AG04450 (cell line): ENCODE measurements at regions not wholly inside any gene's neighbourhood (a gene's known extent, or its start where the extent isn't known, plus 50 kb on each side); places are given as distances from the start of the nearest gene placed in this dataset.

Source experiments
- CTCF ChIA-PET: fragments of 300-600, 350-600 bp; formaldehyde crosslinking; extraction: SDS; loops from one replicate; lab custom pipeline; 2022; ENCODE audit warnings: antibody characterized with exemption, inconsistent platforms; lab: Charles Lee
- POLR2A ChIA-PET: fragments of 350-600 bp; formaldehyde crosslinking; extraction: SDS; loops from one replicate; lab custom pipeline; 2021; ENCODE audit warnings: antibody characterized with exemption, inconsistent platforms; lab: Yijun Ruan, JAX
- DNase-seq: peaks from one replicate; pipeline ENCODE4 v3.0.0-alpha.2; 2011; ENCODE audit warnings: low read depth, low spot score
- H3K27ac ChIP-seq: one replicate; pipeline ENCODE4 v1.5.1; 2012; ENCODE audit warnings: low read depth, low read length, control low read depth
- H3K27me3 ChIP-seq: one replicate; pipeline ENCODE4 v1.6.0; 2012; ENCODE audit warnings: low read length; ENCODE audit not compliant: control insufficient read depth, insufficient read depth
- H3K4me3 ChIP-seq: 2 replicates; pipeline ENCODE4 v1.5.1; 2011; ENCODE audit warnings: mild to moderate bottlenecking, low read depth, low read length, control low read depth
- H3K9me3 ChIP-seq: 2 replicates; pipeline ENCODE4 v1.5.1; 2012; ENCODE audit warnings: low read length; ENCODE audit not compliant: control insufficient read depth, insufficient read depth
- CTCF ChIP-seq: IDR thresholded peaks from 2 replicates; pipeline ENCODE4 v1.5.1; 2011; ENCODE audit warnings: low read depth, low read length, control low read depth, inconsistent platforms

- ChIA-PET POLR2A (no interaction called here), CTCF (no interaction called here)
- TF ChIP-seq CTCF = no peak
- Histone ChIP-seq H3K9me3 (peaks cover 17% of the 10 kb centered on the region; the same call in 1 of the 2 replicates), H3K4me3 (no peak overlapping the region), H3K27me3 (no peaks in the 10 kb centered on the region), H3K27ac (no peak overlapping the region)
- no peak for DNase-seq
These were observed 448.9 kb downstream of the ADRA2A start for GRCh38 chr10:111525696-111526095.

- no peak for TF ChIP-seq CTCF
- Histone ChIP-seq H3K27me3 (no peaks in the 10 kb centered on the region), H3K27ac (no peak overlapping the region), H3K9me3 (peaks cover 10% of the 10 kb centered on the region), H3K4me3 (no peak overlapping the region)
- DNase-seq = no peak
- ChIA-PET CTCF (no interaction called here), POLR2A (no interaction called here)
These were observed 454.9 kb downstream of the ADRA2A start for GRCh38 chr10:111531690-111532089.

- no peak for DNase-seq
- Histone ChIP-seq H3K27ac (no peak overlapping the region), H3K27me3 (no peaks in the 10 kb centered on the region), H3K9me3 (peaks cover 10% of the 10 kb centered on the region), H3K4me3 (no peak overlapping the region)
- no peak for TF ChIP-seq CTCF
- POLR2A ChIA-PET = no interaction called here
- CTCF ChIA-PET = no interaction called here
These were observed 455.3 kb downstream of the ADRA2A start for GRCh38 chr10:111532139-111532538.

- ChIA-PET CTCF (no interaction called here), POLR2A (no interaction called here)
- H3K27ac ChIP-seq = no peak overlapping the region
- DNase-seq = no peak
- H3K4me3 ChIP-seq = no peak overlapping the region
- no peak for TF ChIP-seq CTCF
- peaks cover 7% of the 10 kb centered on the region for H3K9me3 ChIP-seq
- H3K27me3 ChIP-seq = no peaks in the 10 kb centered on the region
These were observed 462.4 kb downstream of the ADRA2A start for GRCh38 chr10:111539246-111539645.

GRCh38 chr10:111543854-111544253 lies 467.0 kb downstream of the ADRA2A start:
- CTCF ChIA-PET = interaction anchor here (0.6 kb wide), 1 partner anchor 240 kb away, joined by 7 read pairs; no protein-coding TSS in a partner anchor
- Histone ChIP-seq H3K4me3 (no peak overlapping the region), H3K27ac (no peak overlapping the region), H3K9me3 (peaks cover under 1% of the 10 kb centered on the region), H3K27me3 (no peaks in the 10 kb centered on the region)
- no peak for TF ChIP-seq CTCF
- DNase-seq = no peak
- POLR2A ChIA-PET = no interaction called here
